GM21825 (cell line): ENCODE measurements at regions not wholly inside any gene's neighbourhood (a gene's known extent, or its start where the extent isn't known, plus 50 kb on each side); places are given as distances from the start of the nearest gene placed in this dataset.
"Not testable (repeated sequence)": the region's sequence is repeated elsewhere in the genome, so short reads cannot be mapped to it uniquely, and the experiment has no call there.

Source experiments
- ATAC-seq: cut with Tn5 transposase; IDR thresholded peaks from one replicate; pipeline ENCODE4 v1.9.1; 2021; ENCODE audit warnings: mild to moderate bottlenecking, moderate library complexity; ENCODE audit not compliant: unreplicated experiment

DNA sequence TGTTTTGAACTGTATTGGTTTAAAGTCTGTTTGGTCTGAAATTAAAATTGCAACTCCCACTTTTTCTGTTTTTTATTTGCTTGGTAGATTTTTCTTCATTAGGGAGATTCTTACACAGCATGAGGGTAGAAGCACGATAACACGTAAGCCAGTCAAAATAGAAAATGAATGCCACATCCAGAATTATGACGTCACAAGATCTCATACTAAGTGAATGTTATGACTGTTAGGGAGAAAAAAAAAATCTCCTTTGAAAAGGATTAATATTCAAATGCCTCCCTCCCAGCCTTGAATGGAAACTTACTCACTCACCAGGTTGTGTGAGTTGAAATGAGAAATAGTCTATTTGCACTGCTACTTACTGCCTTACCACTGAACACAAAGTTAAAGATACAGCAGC, 670.8 kb downstream of the TFAP2A start:
- no peak for ATAC-seq

GRCh38 chr6:9732056-9732455, 682.8 kb downstream of the TFAP2A start:
- ATAC-seq: no peak

- not testable (repeated sequence) for ATAC-seq
Observed at GRCh38 chr6:9725776-9726175, 689.1 kb downstream of the TFAP2A start.

GRCh38 chr6:9717568-9717967, 697.3 kb downstream of the TFAP2A start:
- no peak for ATAC-seq

DNA sequence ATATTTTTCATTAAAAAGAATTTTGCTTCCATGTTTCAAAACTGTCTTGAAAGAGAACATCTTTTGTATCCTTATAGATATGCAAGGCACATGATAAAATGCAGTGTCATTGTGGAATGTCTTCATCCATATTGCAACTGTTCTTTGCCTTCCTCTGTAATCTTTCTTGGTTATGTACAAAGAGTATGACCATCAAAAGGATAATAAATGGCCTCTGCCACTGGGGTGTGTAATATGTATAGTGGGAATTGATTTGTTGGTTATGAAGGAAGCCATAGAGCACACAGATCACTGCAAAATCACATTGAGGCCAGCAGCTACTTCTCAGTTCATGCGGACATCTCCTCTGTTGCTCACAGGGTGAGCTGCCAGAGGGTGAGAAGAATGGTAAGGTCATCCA, 703.5 kb downstream of the TFAP2A start:
- no peak for ATAC-seq

GRCh38 chr6:9710574-9710973, 704.3 kb downstream of the TFAP2A start:
- ATAC-seq: no peak

DNA sequence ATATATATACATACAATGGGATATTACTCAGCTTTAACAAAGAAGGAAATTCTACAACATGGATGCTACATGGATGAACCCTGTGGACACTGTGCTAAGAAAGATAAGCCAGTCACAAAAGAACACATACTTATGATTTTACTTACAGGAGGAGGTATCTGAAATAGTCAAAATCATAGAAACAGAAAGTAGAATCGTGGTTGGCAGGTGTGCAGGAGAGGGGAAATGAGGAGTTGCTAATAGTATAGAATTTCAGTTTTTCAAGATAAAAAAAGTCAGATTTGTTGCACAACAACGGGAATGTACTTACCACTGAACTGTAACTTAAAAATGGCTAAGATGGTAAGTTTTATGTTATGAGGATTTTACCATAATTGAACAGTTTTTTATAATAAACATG, 706.3 kb downstream of the TFAP2A start:
- no peak for ATAC-seq

DNA sequence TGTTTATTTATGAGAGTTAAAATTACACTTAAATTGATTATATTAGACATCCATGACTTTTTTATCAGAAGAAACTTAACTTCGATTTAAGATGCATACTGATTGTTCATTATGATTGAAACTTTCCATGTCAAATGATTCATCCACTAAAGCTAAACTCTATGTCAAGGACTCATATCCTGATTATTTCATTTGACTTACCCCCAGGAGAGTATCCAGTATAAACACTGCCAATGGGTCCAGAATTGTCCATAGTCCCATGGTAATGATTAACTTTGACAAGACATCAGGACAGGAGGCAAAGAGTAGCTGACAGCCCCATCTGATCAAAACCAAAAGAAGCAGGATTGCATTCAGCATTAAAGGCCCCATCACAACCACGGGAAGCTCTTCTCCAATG, 709.9 kb downstream of the TFAP2A start:
- no peak for ATAC-seq

GRCh38 chr6:9702914-9703313, 712.0 kb downstream of the TFAP2A start:
- ATAC-seq: no peak

DNA sequence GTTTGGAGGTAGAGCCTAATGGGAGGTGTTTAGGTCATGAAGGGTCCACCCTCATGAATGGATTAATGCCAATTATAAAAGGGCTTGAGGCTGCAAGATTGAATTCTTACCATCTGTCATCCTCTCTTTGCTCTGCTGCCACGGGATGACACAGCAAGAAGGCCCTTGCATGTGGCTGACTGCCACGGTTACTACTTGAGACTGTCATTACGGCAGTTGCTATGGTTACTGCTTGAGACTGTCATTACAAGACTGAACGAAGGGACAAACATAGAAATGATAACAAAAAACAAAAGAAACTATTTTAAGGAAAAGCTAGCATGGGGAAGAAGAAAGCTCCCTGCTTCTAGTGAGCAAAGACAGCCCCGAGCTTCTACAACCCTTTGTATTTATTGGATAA, 715.0 kb downstream of the TFAP2A start:
- ATAC-seq: no peak

- ATAC-seq: no peak
Observed at GRCh38 chr6:9697263-9697931, 717.5 kb downstream of the TFAP2A start.

- ATAC-seq: no peak
Observed at GRCh38 chr6:9690388-9690787, 724.5 kb downstream of the TFAP2A start.

- not testable (repeated sequence) for ATAC-seq
Observed at GRCh38 chr6:9680727-9681126, 734.1 kb downstream of the TFAP2A start.

- no peak for ATAC-seq
Observed at GRCh38 chr6:9675122-9675521, 739.8 kb downstream of the TFAP2A start.

- no peak for ATAC-seq
Observed at GRCh38 chr6:9659848-9660247, 755.0 kb downstream of the TFAP2A start.

DNA sequence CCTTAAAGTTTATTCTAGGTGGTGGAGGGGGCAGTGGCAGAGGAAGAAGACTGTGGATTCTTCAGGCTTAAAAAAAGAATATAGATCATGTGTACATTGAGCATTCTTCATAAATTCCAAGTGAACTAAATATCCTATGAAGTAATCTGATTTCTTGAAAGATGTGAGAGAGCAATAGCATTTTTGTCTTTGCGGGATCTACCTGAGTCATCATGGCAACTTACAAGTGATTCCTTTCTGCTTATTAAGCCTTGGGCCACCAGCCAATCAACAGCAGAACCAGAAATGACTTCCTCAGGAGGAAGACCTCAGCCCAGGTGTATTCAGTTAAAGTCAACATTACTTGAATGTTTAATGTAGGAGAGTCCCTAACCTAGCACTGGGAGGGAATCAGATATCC, 756.9 kb downstream of the TFAP2A start:
- no peak for ATAC-seq

GRCh38 chr6:9647599-9647998, 767.3 kb downstream of the TFAP2A start:
- ATAC-seq: no peak

GRCh38 chr6:9647071-9647445, 767.8 kb downstream of the TFAP2A start:
- no peak for ATAC-seq

- ATAC-seq: no peak
Observed at GRCh38 chr6:9646342-9647070, 768.4 kb downstream of the TFAP2A start.

DNA sequence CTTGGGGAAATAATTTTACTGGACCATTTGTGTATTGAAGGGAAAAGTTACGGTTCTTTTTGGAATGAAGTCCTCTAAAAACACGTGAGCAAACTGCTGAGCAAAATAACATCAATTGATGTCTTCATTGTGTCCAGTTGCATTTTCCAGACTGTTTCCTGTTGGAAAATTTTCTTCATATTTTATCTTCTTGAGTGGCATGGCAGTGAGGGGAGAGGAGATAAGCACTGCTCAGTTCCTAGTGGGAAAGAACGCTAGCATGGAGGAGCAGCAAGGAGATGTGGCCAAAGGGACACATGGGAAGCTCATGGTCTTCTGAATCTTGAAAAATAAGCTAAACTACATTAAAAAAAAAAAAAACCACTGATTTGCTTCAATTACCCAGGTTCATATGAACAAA, 776.0 kb downstream of the TFAP2A start:
- ATAC-seq: no peak

- no peak for ATAC-seq
Observed at GRCh38 chr6:9634776-9635175, 780.1 kb downstream of the TFAP2A start.

- no peak for ATAC-seq
Observed at GRCh38 chr6:9632026-9632425, 782.8 kb downstream of the TFAP2A start.

DNA sequence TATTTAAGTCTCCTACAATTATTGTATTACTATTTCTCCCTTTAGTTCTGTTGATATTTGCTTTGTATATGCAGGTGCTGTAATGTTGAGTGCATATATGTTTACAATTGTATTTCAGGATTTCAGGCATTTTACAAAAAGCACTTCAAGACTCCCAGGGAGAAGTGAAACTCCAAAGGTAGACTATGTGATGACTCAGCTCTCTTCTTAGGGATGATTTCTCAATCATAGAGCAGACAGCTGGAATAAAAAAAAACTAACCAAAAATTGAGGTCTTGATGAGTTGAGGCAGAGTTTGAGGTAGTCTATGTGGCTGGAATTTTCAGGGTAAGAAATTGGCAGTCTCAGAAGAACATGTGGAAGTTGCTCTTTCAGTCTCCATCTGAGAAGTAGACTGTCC, 786.1 kb downstream of the TFAP2A start:
- no peak for ATAC-seq
